Common myeloid progenitor, CD34-positive (primary cell): ENCODE measurements at regions not wholly inside any gene's neighbourhood (a gene's known extent, or its start where the extent isn't known, plus 50 kb on each side); places are given as distances from the start of the nearest gene placed in this dataset.

Experiments
- CTCF ChIA-PET: fragments of 350-600 bp; sonication (Branson Sonifier 250); formaldehyde crosslinking; loops from one replicate; lab custom pipeline; 2021; ENCODE audit warnings: antibody characterized with exemption; lab: Charles Lee
- POLR2A ChIA-PET: fragments of 350-600 bp; sonication (Branson Sonifier 250); formaldehyde crosslinking; loops from one replicate; lab custom pipeline; 2021; ENCODE audit warnings: antibody characterized with exemption; lab: Charles Lee
- DNase-seq, 3 donors: peaks; one replicate each; pipeline versions ENCODE4 v3.0.0 to v3.0.0-alpha.2; 2013
- H3K27ac ChIP-seq, 2 experiments: 1 replicate in 1 of 2; 2 replicates in 1 of 2; pipeline ENCODE4 v1.7.0; 2013; ENCODE audit warnings: inconsistent platforms in 2 of 2, low read length in 2 of 2, mild to moderate bottlenecking in 2 of 2, low read depth in 1 of 2, moderate library complexity in 1 of 2; ENCODE audit not compliant: severe bottlenecking in 2 of 2, insufficient read depth in 1 of 2, poor library complexity in 1 of 2
- H3K27me3 ChIP-seq, 5 experiments: replicated peaks in 2 of 5; 1 replicate in 3 of 5; 2 replicates in 2 of 5; pipeline versions ENCODE4 v1.6.1 to v1.7.0; 2013; ENCODE audit warnings: low read length in 4 of 5, mild to moderate bottlenecking in 2 of 5, moderate library complexity in 2 of 5, inconsistent platforms in 1 of 5; ENCODE audit not compliant: insufficient read depth in 5 of 5, control insufficient read depth in 4 of 5
- H3K36me3 ChIP-seq, 4 experiments: 1 replicate in 2 of 4; 2 replicates in 2 of 4; pipeline versions ENCODE4 v1.6.1 to v1.7.0; 2013; ENCODE audit warnings: low read length in 3 of 4, control low read depth in 1 of 4, mild to moderate bottlenecking in 1 of 4; ENCODE audit not compliant: control insufficient read depth in 4 of 4, insufficient read depth in 4 of 4
- H3K4me1 ChIP-seq, 4 experiments: 1 replicate in 3 of 4; 2 replicates in 1 of 4; pipeline versions ENCODE4 v1.6.1 to v1.7.1; 2013; ENCODE audit warnings: low read length in 3 of 4, mild to moderate bottlenecking in 3 of 4, control low read depth in 1 of 4, inconsistent platforms in 1 of 4, moderate library complexity in 1 of 4; ENCODE audit not compliant: control insufficient read depth in 4 of 4, insufficient read depth in 4 of 4; ENCODE audit errors: control extremely low read depth in 1 of 4
- H3K4me3 ChIP-seq, 7 experiments: 1 replicate in 4 of 7; 2 replicates in 3 of 7; pipeline versions ENCODE4 v1.5.1 to v1.7.0; 2013; ENCODE audit warnings: mild to moderate bottlenecking in 7 of 7, low read length in 6 of 7, moderate library complexity in 6 of 7, inconsistent platforms in 2 of 7, low read depth in 2 of 7, control low read depth in 1 of 7; ENCODE audit not compliant: insufficient read depth in 4 of 7, control insufficient read depth in 1 of 7; ENCODE audit errors: extremely low read depth in 1 of 7
- H3K9me3 ChIP-seq, 5 experiments: 1 replicate in 4 of 5; 2 replicates in 1 of 5; pipeline versions ENCODE4 v1.6.1 to v1.7.1; 2013; ENCODE audit warnings: low read length in 4 of 5, mild to moderate bottlenecking in 2 of 5, inconsistent platforms in 1 of 5, low read depth in 1 of 5, moderate library complexity in 1 of 5; ENCODE audit not compliant: control insufficient read depth in 4 of 5, insufficient read depth in 2 of 5; ENCODE audit errors: control extremely low read depth in 1 of 5
- WGBS: methylation state at CpG from one replicate; pipeline ENCODE4 v1.1.5; 2013; ENCODE audit not compliant: insufficient coverage; 5-methylcytosine and 5-hydroxymethylcytosine counted together

- Histone ChIP-seq H3K27ac (no peak overlapping the region), H3K9me3 (no peaks in the 10 kb centered on the region), H3K27me3 (peaks cover 0 to 6% (median 2%) of the 10 kb centered on the region in 5 experiments), H3K36me3 (no peaks in the 10 kb centered on the region), H3K4me1 (no peaks in the 10 kb centered on the region), H3K4me3 (no peak overlapping the region)
- CTCF ChIA-PET = no interaction called here
- no peak for DNase-seq
- POLR2A ChIA-PET = no interaction called here
Measured at GRCh38 chr12:84807249-84807648, 105.3 kb downstream of the SLC6A15 start.

- ChIA-PET POLR2A (no interaction called here), CTCF (interaction anchor here (1.1 kb wide), 1 partner anchor 8 kb away, joined by 3 read pairs; no protein-coding TSS in a partner anchor)
Measured at GRCh38 chr12:84805474-84805858, 107.1 kb downstream of the SLC6A15 start.

GRCh38 chr12:84804691-84805473 lies 107.7 kb downstream of the SLC6A15 start:
- no peak overlapping the region for H3K4me3 ChIP-seq
- WGBS = 65% methylated on average over 3 of the region's 6 CpGs
- no peaks in the 10 kb centered on the region for H3K9me3 ChIP-seq
- ChIA-PET CTCF (interaction anchor here (1.1 kb wide), 1 partner anchor 9 kb away, joined by 3 read pairs; no protein-coding TSS in a partner anchor), POLR2A (no interaction called here)
- H3K36me3 ChIP-seq = no peaks in the 10 kb centered on the region
- H3K4me1 ChIP-seq = no peaks in the 10 kb centered on the region
- no peak overlapping the region for H3K27ac ChIP-seq
- no peak for DNase-seq
- H3K27me3 ChIP-seq = peaks cover 0 to 6% (median 2%) of the 10 kb centered on the region in 5 experiments

More at GRCh38 chr12:84805474-84805858, 107.1 kb downstream of the SLC6A15 start:
- H3K27me3 ChIP-seq = peaks cover 0 to 6% (median 2%) of the 10 kb centered on the region in 5 experiments
- H3K4me1 ChIP-seq = no peaks in the 10 kb centered on the region
- H3K9me3 ChIP-seq = no peaks in the 10 kb centered on the region
- no peak overlapping the region for H3K27ac ChIP-seq
- H3K4me3 ChIP-seq = no peak overlapping the region
- WGBS = 67% methylated on average over 1 of the region's 2 CpGs
- no peaks in the 10 kb centered on the region for H3K36me3 ChIP-seq
- DNase-seq = no peak

GRCh38 chr12:84803661-84804060 lies 108.9 kb downstream of the SLC6A15 start:
- no peak overlapping the region for H3K4me3 ChIP-seq
- CTCF ChIA-PET = no interaction called here
- POLR2A ChIA-PET = no interaction called here
- H3K36me3 ChIP-seq = no peaks in the 10 kb centered on the region
- no peaks in the 10 kb centered on the region for H3K9me3 ChIP-seq
- H3K4me1 ChIP-seq = no peaks in the 10 kb centered on the region
- WGBS = 77% methylated on average over 1 of the region's 1 CpG
- no peak for DNase-seq
- H3K27me3 ChIP-seq = peaks cover 0 to 6% (median 2%) of the 10 kb centered on the region in 5 experiments
- no peak overlapping the region for H3K27ac ChIP-seq

GRCh38 chr12:84802161-84802560 lies 110.4 kb downstream of the SLC6A15 start:
- H3K9me3 ChIP-seq = no peaks in the 10 kb centered on the region
- POLR2A ChIA-PET = no interaction called here
- H3K36me3 ChIP-seq = no peaks in the 10 kb centered on the region

GRCh38 chr12:84793558-84794367 lies 118.8 kb downstream of the SLC6A15 start:
- Histone ChIP-seq H3K27me3 (no peaks in the 10 kb centered on the region), H3K36me3 (no peaks in the 10 kb centered on the region), H3K27ac (no peak overlapping the region), H3K4me1 (no peaks in the 10 kb centered on the region), H3K9me3 (no peaks in the 10 kb centered on the region), H3K4me3 (no peak overlapping the region)
- ChIA-PET CTCF (no interaction called here), POLR2A (no interaction called here)
- WGBS = 89% methylated on average over 14 of the region's 16 CpGs
- DNase-seq = no peak

More at GRCh38 chr12:84802161-84802560, 110.4 kb downstream of the SLC6A15 start:
- H3K4me3 ChIP-seq = no peak overlapping the region
- H3K27me3 ChIP-seq = peaks cover 0 to 6% (median 2%) of the 10 kb centered on the region in 5 experiments
- no peak for DNase-seq
- H3K27ac ChIP-seq = no peak overlapping the region
- no peaks in the 10 kb centered on the region for H3K4me1 ChIP-seq
- CTCF ChIA-PET = no interaction called here

GRCh38 chr12:84791444-84791843 lies 121.2 kb downstream of the SLC6A15 start:
- Histone ChIP-seq H3K4me3 (no peak overlapping the region), H3K4me1 (no peaks in the 10 kb centered on the region), H3K9me3 (no peaks in the 10 kb centered on the region), H3K27ac (no peak overlapping the region), H3K36me3 (no peaks in the 10 kb centered on the region), H3K27me3 (no peaks in the 10 kb centered on the region)
- no peak for DNase-seq
- ChIA-PET POLR2A (no interaction called here), CTCF (no interaction called here)
